IMR-90 (cell line): ENCODE measurements at regions not wholly inside any gene's neighbourhood (a gene's known extent, or its start where the extent isn't known, plus 50 kb on each side); places are given as distances from the start of the nearest gene placed in this dataset.

ENCODE experiments used
- ATAC-seq: fragments of 200-7000 bp; cut with Tn5 transposase; 2 replicates; pipeline ENCODE4 v1.9.1; 2020; ENCODE audit warnings: low read depth, mild to moderate bottlenecking, moderate library complexity
- BruUV-seq: library from RNA; stranded (reverse); fragments of 400-500 nt; replicated peaks from 2 replicates; lab custom pipeline; 2021; lab: Mats Ljungman, UMichigan
- CTCF ChIA-PET: fragments of 300-600 bp; formaldehyde crosslinking; extraction: SDS; loops from one replicate; lab custom pipeline; 2021; ENCODE audit warnings: antibody characterized with exemption; lab: Yijun Ruan, JAX
- POLR2A ChIA-PET: fragments of 300-600 bp; sonication (Branson Sonifier 250); formaldehyde crosslinking; loops from one replicate; lab custom pipeline; 2022; ENCODE audit warnings: antibody characterized with exemption; ENCODE audit not compliant: unreplicated experiment; lab: Charles Lee
- DNase-seq: peaks from one replicate; pipeline ENCODE4 v3.0.0; 2013
- H2AFZ ChIP-seq: replicated peaks from 2 replicates; pipeline ENCODE3; 2013; ENCODE audit warnings: low read length, mild to moderate bottlenecking; ENCODE audit not compliant: poor library complexity
- H2AK5ac ChIP-seq: 2 replicates; pipeline ENCODE4 v1.6.1; 2013; ENCODE audit warnings: low read depth, low read length, inconsistent platforms
- H2AK9ac ChIP-seq: replicated peaks from 2 replicates; pipeline ENCODE3; 2013; ENCODE audit warnings: mild to moderate bottlenecking, low read depth, low read length, moderate library complexity; ENCODE audit not compliant: poor library complexity
- H2BK120ac ChIP-seq: 2 replicates; pipeline ENCODE4 v1.6.1; 2013; ENCODE audit warnings: low read depth, low read length, inconsistent platforms
- H2BK15ac ChIP-seq: 3 replicates; pipeline ENCODE4 v1.6.1; 2013; ENCODE audit warnings: low read depth, low read length, inconsistent platforms
- H2BK20ac ChIP-seq: 2 replicates; pipeline ENCODE4 v1.6.1; 2013; ENCODE audit warnings: low read depth, mild to moderate bottlenecking, inconsistent platforms, low read length, moderate library complexity
- H2BK5ac ChIP-seq: 2 replicates; pipeline ENCODE4 v1.6.1; 2013; ENCODE audit warnings: mild to moderate bottlenecking, low read depth, low read length, inconsistent platforms; ENCODE audit not compliant: poor library complexity, severe bottlenecking
- H3K14ac ChIP-seq: replicated peaks from 2 replicates; pipeline ENCODE4 v1.6.1; 2013; ENCODE audit warnings: low read depth, low read length, inconsistent platforms
- H3K18ac ChIP-seq: 2 replicates; pipeline ENCODE4 v1.6.1; 2013; ENCODE audit warnings: low read depth, low read length, control low read depth
- H3K23ac ChIP-seq: 2 replicates; pipeline ENCODE4 v1.6.1; 2013; ENCODE audit warnings: low read depth, low read length, inconsistent platforms
- H3K27ac ChIP-seq: 2 replicates; pipeline ENCODE4 v1.5.1; 2013; ENCODE audit warnings: mild to moderate bottlenecking, control low read depth, low read length; ENCODE audit not compliant: insufficient read depth
- H3K27me3 ChIP-seq: 2 replicates; pipeline ENCODE4 v1.6.1; 2013; ENCODE audit warnings: low read length; ENCODE audit not compliant: control insufficient read depth, insufficient read depth
- H3K36me3 ChIP-seq: 2 replicates; pipeline ENCODE4 v1.6.1; 2013; ENCODE audit warnings: low read length, mixed read lengths; ENCODE audit not compliant: control insufficient read depth, insufficient read depth
- H3K4ac ChIP-seq: 2 replicates; pipeline ENCODE4 v1.6.1; 2013; ENCODE audit warnings: low read depth, low read length, inconsistent platforms
- H3K4me1 ChIP-seq: 2 replicates; pipeline ENCODE4 v1.6.1; 2013; ENCODE audit warnings: low read length, mixed read lengths; ENCODE audit not compliant: control insufficient read depth, insufficient read depth
- H3K4me2 ChIP-seq: 2 replicates; pipeline ENCODE4 v1.6.1; 2013; ENCODE audit warnings: low read depth, mild to moderate bottlenecking, control low read depth, low read length, moderate library complexity
- H3K4me3 ChIP-seq: 2 replicates; pipeline ENCODE4 v1.5.1; 2013; ENCODE audit warnings: low read depth, mild to moderate bottlenecking, control low read depth, low read length, moderate library complexity; ENCODE audit not compliant: insufficient read depth
- H3K56ac ChIP-seq: 2 replicates; pipeline ENCODE4 v1.6.1; 2013; ENCODE audit warnings: low read length, inconsistent platforms; ENCODE audit not compliant: insufficient read depth; ENCODE audit errors: extremely low read depth
- H3K79me1 ChIP-seq, 2 experiments: 2 replicates each; pipeline ENCODE4 v1.6.1; 2013; ENCODE audit warnings: low read length in 2 of 2, inconsistent platforms in 1 of 2, low read depth in 1 of 2
- H3K9ac ChIP-seq: 2 replicates; pipeline ENCODE4 v1.6.1; 2013; ENCODE audit warnings: low read depth, low read length, control low read depth
- H3K9me1 ChIP-seq: 2 replicates; pipeline ENCODE4 v1.6.1; 2013; ENCODE audit warnings: low read length, inconsistent platforms; ENCODE audit not compliant: insufficient read depth
- H3K9me3 ChIP-seq: 2 replicates; pipeline ENCODE4 v1.6.1; 2013; ENCODE audit warnings: low read length; ENCODE audit not compliant: control insufficient read depth, insufficient read depth
- H4K20me1 ChIP-seq: 2 replicates; pipeline ENCODE4 v1.6.1; 2013; ENCODE audit warnings: low read length, inconsistent platforms; ENCODE audit not compliant: insufficient read depth
- H4K5ac ChIP-seq: 2 replicates; pipeline ENCODE4 v1.6.1; 2013; ENCODE audit warnings: mild to moderate bottlenecking, low read depth, low read length, control low read depth
- H4K8ac ChIP-seq, 2 experiments: 2 replicates each; pipeline ENCODE4 v1.6.1; 2013; ENCODE audit warnings: low read depth in 2 of 2, low read length in 2 of 2, control low read depth in 1 of 2, inconsistent platforms in 1 of 2
- H4K91ac ChIP-seq: 2 replicates; pipeline ENCODE4 v1.6.1; 2013; ENCODE audit warnings: low read depth, low read length, inconsistent platforms; ENCODE audit not compliant: insufficient read depth
- CEBPB ChIP-seq: IDR thresholded peaks from 2 replicates; pipeline ENCODE4 v1.6.1; 2012; ENCODE audit warnings: low read depth, low read length, improper control_type of control experiment
- MAFK ChIP-seq: IDR thresholded peaks from 2 replicates; pipeline ENCODE4 v1.6.1; 2012; ENCODE audit warnings: low read depth, low read length, improper control_type of control experiment
- MXI1 ChIP-seq: IDR thresholded peaks from 2 replicates; pipeline ENCODE4 v1.6.1; 2012; ENCODE audit warnings: low read depth, mild to moderate bottlenecking, low read length, moderate library complexity, borderline replicate concordance
- NFE2L2 ChIP-seq: fragments of 150-350 bp; IDR thresholded peaks from 2 replicates; pipeline ENCODE4 v1.6.1; 2016; ENCODE audit warnings: low read depth, mild to moderate bottlenecking, low read length
- RAD21 ChIP-seq: IDR thresholded peaks from 2 replicates; pipeline ENCODE4 v1.6.1; 2012; ENCODE audit warnings: low read length, improper control_type of control experiment
- RFX5 ChIP-seq: IDR thresholded peaks from 2 replicates; pipeline ENCODE4 v1.8.0; 2012; ENCODE audit warnings: low read depth, mild to moderate bottlenecking, low read length, moderate library complexity
- WGBS, 2 experiments: methylation state at CpG; one replicate each; pipeline versions ENCODE4 v1.1.5 to v1.1.7; 2013; ENCODE audit warnings: missing lambda C conversion rate in 2 of 2; ENCODE audit not compliant: insufficient read length in 1 of 2; ENCODE audit errors: extremely low coverage in 2 of 2; 5-methylcytosine and 5-hydroxymethylcytosine counted together
- dilution Hi-C: fragments of 300-500 bp; cut with HindIII; formaldehyde crosslinking; loops from one replicate; pipeline ENCODE4 v1.14.3; 2018; ENCODE audit warnings: low sequenced_read_pairs; ENCODE audit not compliant: unreplicated experiment
- in situ Hi-C: fragments of 300-500 bp; cut with MboI; formaldehyde crosslinking; loops from 3 replicates; pipeline ENCODE4 v1.14.3; 2019; ENCODE audit warnings: low sequenced_read_pairs, inconsistent platforms, mixed read lengths
- intact Hi-C: fragments of 100-400 bp; cut with micrococcal nuclease; formaldehyde crosslinking; loops from 2 replicates; pipeline ENCODE4 v1.10.0; 2022
- TF ChIP-seq, protein P1 (sequence below): fragments of 150-350 bp; IDR thresholded peaks from 2 replicates; pipeline ENCODE4 v1.6.1; 2016; ENCODE audit warnings: low read depth, mild to moderate bottlenecking, low read length, moderate library complexity, borderline replicate concordance
- TF ChIP-seq, protein P2 (sequence below): fragments of 150-350 bp; IDR thresholded peaks from 2 replicates; pipeline ENCODE4 v1.6.1; 2017; ENCODE audit warnings: mild to moderate bottlenecking, antibody characterized with exemption, low read length, low read depth

DNA sequence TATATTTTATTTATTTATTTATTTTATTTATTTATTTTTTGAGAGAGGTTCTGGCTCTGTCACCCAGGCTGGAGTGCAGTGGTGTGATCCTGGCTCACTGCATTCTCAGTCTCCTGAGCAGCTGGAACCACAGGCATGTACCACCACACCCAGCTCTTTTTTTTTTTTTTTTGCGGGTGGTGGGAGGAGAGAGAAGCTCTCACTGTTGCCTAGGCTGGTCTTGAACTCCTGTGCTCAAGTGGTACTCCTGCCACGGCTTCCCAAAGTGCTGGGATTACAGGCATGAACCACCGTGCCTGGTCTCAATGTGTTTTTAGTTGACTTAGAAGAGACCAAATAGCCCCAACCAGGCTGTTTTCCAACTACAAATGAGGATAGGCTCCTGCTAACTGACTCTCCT, 80.7 kb downstream of the PDCL3 start:
- H4K8ac ChIP-seq, result no peak overlapping the region
- BruUV-seq, result no TSS peak
- no peak overlapping the region for H2AK9ac ChIP-seq
- WGBS, 2 experiments, result 100% methylated on average over 1 of the region's 3 CpGs; no CpG with 5 or more reads in 1 of the 2 experiments
- no peak overlapping the region for H3K4ac ChIP-seq
- no peak for ATAC-seq
- CTCF ChIA-PET, result no interaction called here
- peaks cover 40% of the 10 kb centered on the region for H3K27me3 ChIP-seq
- dilution Hi-C loops, result no loop called here
- H3K79me1 ChIP-seq, result no peaks in the 10 kb centered on the region
- H2BK5ac ChIP-seq, result no peak overlapping the region
- H3K9me3 ChIP-seq, result peaks cover 3% of the 10 kb centered on the region; the same call in 1 of the 2 replicates
- no peak overlapping the region for H3K56ac ChIP-seq
- no peak overlapping the region for H2BK120ac ChIP-seq
- H3K18ac ChIP-seq, result no peak overlapping the region
- H3K23ac ChIP-seq, result no peak overlapping the region
- TF ChIP-seq CEBPB (no peak), RAD21 (no peak), NFE2L2 (no peak), MXI1 (no peak), MAFK (no peak), RFX5 (no peak)
- TF ChIP-seq, protein P1, sequence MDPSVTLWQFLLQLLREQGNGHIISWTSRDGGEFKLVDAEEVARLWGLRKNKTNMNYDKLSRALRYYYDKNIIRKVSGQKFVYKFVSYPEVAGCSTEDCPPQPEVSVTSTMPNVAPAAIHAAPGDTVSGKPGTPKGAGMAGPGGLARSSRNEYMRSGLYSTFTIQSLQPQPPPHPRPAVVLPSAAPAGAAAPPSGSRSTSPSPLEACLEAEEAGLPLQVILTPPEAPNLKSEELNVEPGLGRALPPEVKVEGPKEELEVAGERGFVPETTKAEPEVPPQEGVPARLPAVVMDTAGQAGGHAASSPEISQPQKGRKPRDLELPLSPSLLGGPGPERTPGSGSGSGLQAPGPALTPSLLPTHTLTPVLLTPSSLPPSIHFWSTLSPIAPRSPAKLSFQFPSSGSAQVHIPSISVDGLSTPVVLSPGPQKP, result no peak
- TF ChIP-seq, protein P2, sequence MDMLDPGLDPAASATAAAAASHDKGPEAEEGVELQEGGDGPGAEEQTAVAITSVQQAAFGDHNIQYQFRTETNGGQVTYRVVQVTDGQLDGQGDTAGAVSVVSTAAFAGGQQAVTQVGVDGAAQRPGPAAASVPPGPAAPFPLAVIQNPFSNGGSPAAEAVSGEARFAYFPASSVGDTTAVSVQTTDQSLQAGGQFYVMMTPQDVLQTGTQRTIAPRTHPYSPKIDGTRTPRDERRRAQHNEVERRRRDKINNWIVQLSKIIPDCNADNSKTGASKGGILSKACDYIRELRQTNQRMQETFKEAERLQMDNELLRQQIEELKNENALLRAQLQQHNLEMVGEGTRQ, result no peak
- H4K5ac ChIP-seq, result no peak overlapping the region
- no peak overlapping the region for H2AFZ ChIP-seq
- H4K91ac ChIP-seq, result no peak overlapping the region
- no peak overlapping the region for H3K4me3 ChIP-seq
- H2BK15ac ChIP-seq, result no peak overlapping the region
- H3K9ac ChIP-seq, result no peak overlapping the region
- no peak overlapping the region for H3K14ac ChIP-seq
- no peak overlapping the region for H2BK20ac ChIP-seq
- no peaks in the 10 kb centered on the region for H3K9me1 ChIP-seq
- intact Hi-C loops, result no loop called here
- no peak overlapping the region for H3K4me2 ChIP-seq
- DNase-seq, result no peak
- POLR2A ChIA-PET, result no interaction called here
- in situ Hi-C loops, result no loop called here
- H3K4me1 ChIP-seq, result no peaks in the 10 kb centered on the region
- no peaks in the 10 kb centered on the region for H4K20me1 ChIP-seq
- H3K27ac ChIP-seq, result no peak overlapping the region
- H3K36me3 ChIP-seq, result no peaks in the 10 kb centered on the region
- no peak overlapping the region for H2AK5ac ChIP-seq
